Chondrocyte (in vitro differentiated cells): ENCODE measurements at regions not wholly inside any gene's neighbourhood (a gene's known extent, or its start where the extent isn't known, plus 50 kb on each side); places are given as distances from the start of the nearest gene placed in this dataset.

Experiments
- DNase-seq: peaks from one replicate; pipeline ENCODE4 v3.0.0; 2021; ENCODE audit warnings: mixed read lengths, low spot score
- H3K27ac Mint-ChIP-seq: one replicate; pipeline ENCODE4 v1.8.0; 2021; ENCODE audit warnings: mild to moderate bottlenecking, moderate library complexity, mixed read lengths; ENCODE audit not compliant: unreplicated experiment
- H3K27me3 Mint-ChIP-seq: 2 replicates; pipeline ENCODE4 v1.8.0; 2021; ENCODE audit warnings: low read depth, mixed read lengths
- H3K36me3 Mint-ChIP-seq: 2 replicates; pipeline ENCODE4 v1.8.0; 2021; ENCODE audit warnings: low read depth, mixed read lengths
- H3K4me1 Mint-ChIP-seq: 2 replicates; pipeline ENCODE4 v1.8.0; 2021; ENCODE audit warnings: low read depth, mild to moderate bottlenecking, mixed read lengths
- H3K4me3 Mint-ChIP-seq: one replicate; pipeline ENCODE4 v1.8.0; 2021; ENCODE audit warnings: mild to moderate bottlenecking, moderate library complexity, mixed read lengths; ENCODE audit not compliant: unreplicated experiment
- H3K9me3 Mint-ChIP-seq: 2 replicates; pipeline ENCODE4 v1.8.0; 2021; ENCODE audit warnings: low read depth, mixed read lengths
- CTCF ChIP-seq: fragments of 200-600 bp; sonication (generic); IDR thresholded peaks from 2 replicates; pipeline ENCODE4 v1.5.0; 2021; ENCODE audit warnings: antibody characterized with exemption, mild to moderate bottlenecking, moderate library complexity

DNA sequence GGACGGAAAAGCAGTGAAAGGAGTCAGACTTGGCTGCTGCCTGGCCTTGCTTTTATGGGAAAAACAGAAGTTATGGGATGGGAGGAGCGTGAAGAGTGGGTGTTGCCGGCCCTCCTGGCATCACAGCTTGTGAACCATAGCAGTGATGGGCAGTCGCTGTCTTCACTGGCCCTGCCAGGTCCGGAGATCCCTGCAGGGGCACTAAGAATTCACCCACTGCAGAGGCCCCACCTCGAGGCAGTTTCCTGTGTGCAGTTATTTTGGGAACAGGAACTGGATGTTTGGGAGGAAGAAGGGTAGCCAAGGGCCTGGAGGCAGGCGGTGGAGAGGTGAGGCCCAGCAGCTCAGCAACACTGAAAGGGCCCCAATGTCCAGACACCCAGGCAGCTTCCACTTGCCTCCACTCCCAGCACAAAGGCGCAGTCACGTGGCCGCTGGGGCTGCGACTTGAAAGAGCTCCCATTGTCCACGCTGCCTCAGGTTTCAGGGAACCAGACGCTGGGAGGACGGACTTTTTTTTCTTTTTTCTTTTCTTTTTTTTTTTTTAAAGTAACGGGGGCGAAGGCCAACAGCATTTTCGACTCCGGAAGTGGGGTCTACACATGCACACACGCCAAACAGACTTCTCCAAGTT is 255.6 kb downstream of the ZNF621 start:
- H3K4me3 Mint-ChIP-seq, result peak overlapping the region; percentile 58
- no peaks in the 10 kb centered on the region for H3K9me3 Mint-ChIP-seq
- H3K4me1 Mint-ChIP-seq, result peaks cover 32% of the 10 kb centered on the region
- H3K27me3 Mint-ChIP-seq, result peaks cover 7% of the 10 kb centered on the region
- H3K27ac Mint-ChIP-seq, result peak overlapping the region; percentile 97
- DNase-seq, result peak; percentile 95
- TF ChIP-seq CTCF, result peak; percentile 11
- H3K36me3 Mint-ChIP-seq, result no peaks in the 10 kb centered on the region

DNA sequence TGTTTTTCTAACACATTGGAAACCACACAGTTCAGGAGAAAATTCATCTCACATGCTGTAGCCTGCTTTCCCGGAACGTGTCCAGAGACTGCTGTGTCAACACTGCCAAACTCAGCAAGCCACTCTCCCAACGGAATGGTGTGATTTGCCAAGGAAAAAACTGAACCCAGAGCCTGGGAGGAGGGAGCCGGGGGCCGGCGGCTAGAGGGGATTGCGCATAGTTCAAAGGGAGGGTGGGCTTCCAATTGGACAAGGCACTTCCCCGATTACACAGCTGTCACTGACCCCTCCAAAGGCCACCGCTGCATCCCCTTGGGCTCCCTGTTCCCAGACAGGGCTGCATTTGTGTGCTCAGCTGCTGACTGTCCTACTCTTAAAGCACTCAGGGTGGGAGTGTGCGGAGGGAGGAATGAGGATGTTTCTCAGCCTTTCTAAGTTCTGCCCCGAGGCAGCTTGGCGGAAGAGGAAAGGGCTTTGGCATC is 256.2 kb downstream of the ZNF621 start:
- Mint-ChIP-seq H3K36me3 (no peaks in the 10 kb centered on the region), H3K27me3 (peaks cover 7% of the 10 kb centered on the region), H3K27ac (peak overlapping the region; percentile 97), H3K9me3 (no peaks in the 10 kb centered on the region), H3K4me1 (peaks cover 26% of the 10 kb centered on the region), H3K4me3 (peak overlapping the region; percentile 58)
- DNase-seq, result no peak
- peak; percentile 27 for TF ChIP-seq CTCF

GRCh38 chr3:40782111-40782721 is 257.5 kb downstream of the ZNF621 start:
- Mint-ChIP-seq H3K27me3 (peaks cover 5% of the 10 kb centered on the region), H3K4me1 (peaks cover 23% of the 10 kb centered on the region), H3K27ac (no peak overlapping the region), H3K36me3 (no peaks in the 10 kb centered on the region), H3K9me3 (no peaks in the 10 kb centered on the region), H3K4me3 (no peak overlapping the region)
- no peak for DNase-seq
- peak; percentile 35 for TF ChIP-seq CTCF

- no peak for DNase-seq
- no peak for TF ChIP-seq CTCF
- no peak overlapping the region for H3K4me3 Mint-ChIP-seq
- H3K27me3 Mint-ChIP-seq, result peaks cover 7% of the 10 kb centered on the region
- H3K4me1 Mint-ChIP-seq, result no peaks in the 10 kb centered on the region
- peaks cover 3% of the 10 kb centered on the region for H3K36me3 Mint-ChIP-seq
- no peak overlapping the region for H3K27ac Mint-ChIP-seq
- H3K9me3 Mint-ChIP-seq, result peaks cover 9% of the 10 kb centered on the region
Measured at GRCh38 chr3:40790746-40791145, 266.0 kb downstream of the ZNF621 start.

GRCh38 chr3:40793730-40794129 is 269.0 kb downstream of the ZNF621 start:
- Mint-ChIP-seq H3K36me3 (peaks cover 3% of the 10 kb centered on the region), H3K27me3 (peaks cover 7% of the 10 kb centered on the region), H3K4me1 (no peaks in the 10 kb centered on the region), H3K4me3 (no peak overlapping the region), H3K27ac (no peak overlapping the region), H3K9me3 (peaks cover 9% of the 10 kb centered on the region)
- TF ChIP-seq CTCF, result no peak
- no peak for DNase-seq
